HG02642 (cell line): ENCODE measurements at regions not wholly inside any gene's neighbourhood (a gene's known extent, or its start where the extent isn't known, plus 50 kb on each side); places are given as distances from the start of the nearest gene placed in this dataset.

ENCODE experiments used
- ATAC-seq: cut with Tn5 transposase; IDR thresholded peaks from one replicate; pipeline ENCODE4 v1.9.1; 2021; ENCODE audit warnings: mild to moderate bottlenecking; ENCODE audit not compliant: unreplicated experiment, poor library complexity

DNA sequence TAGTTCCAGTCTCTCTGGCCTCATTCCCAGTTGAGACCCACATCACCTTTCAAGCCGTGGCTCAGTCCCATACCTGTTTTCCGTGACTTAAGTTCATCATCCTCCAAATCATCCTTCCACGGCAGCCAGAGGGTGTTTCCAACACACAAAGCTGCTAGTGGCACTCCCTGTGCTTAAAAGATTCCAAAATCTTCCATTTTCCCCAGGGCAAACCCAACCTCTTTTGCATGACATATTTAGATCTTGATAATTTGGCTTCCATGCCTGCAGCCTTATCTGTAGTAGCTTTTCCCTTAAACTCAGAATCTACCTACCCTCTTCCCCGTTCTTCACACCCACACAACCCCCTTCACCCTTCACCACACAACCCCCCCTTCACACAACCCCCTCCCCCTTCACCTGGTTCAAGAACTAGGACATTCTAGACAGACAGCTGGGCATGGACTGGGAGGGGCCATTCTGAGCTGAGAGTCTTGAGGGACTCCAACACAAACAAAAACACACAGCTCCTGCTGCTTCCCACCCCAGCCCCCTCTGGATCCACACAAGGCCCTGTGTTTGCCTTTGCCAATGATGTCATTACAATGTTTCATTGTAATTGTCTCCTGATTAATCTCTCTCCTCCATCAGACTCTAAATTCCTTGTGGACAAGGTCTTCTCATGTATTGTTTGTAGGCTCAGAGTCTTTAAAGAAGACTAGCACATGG, 268.2 kb downstream of the SH3GL2 start:
- ATAC-seq, result no peak

DNA sequence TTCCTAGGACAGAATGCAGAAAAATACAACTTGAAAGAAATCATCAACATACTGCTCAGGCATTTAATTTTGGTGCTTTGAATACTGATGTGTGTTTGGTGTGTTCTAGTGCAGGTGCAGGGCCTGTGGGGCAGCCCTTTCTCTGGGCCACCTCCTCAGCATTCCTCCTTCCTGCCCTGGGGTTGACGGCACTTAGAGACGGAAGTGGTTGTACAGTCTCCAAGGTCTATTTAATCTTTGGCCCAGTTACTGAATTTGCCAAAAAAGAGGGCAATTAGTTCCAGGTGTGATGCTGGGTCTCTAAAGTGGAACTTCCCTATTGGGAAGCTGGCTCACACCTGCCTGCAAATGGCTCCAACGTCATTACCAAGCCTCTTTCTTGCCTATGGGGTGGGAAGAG, 269.0 kb downstream of the SH3GL2 start:
- ATAC-seq, result no peak

DNA sequence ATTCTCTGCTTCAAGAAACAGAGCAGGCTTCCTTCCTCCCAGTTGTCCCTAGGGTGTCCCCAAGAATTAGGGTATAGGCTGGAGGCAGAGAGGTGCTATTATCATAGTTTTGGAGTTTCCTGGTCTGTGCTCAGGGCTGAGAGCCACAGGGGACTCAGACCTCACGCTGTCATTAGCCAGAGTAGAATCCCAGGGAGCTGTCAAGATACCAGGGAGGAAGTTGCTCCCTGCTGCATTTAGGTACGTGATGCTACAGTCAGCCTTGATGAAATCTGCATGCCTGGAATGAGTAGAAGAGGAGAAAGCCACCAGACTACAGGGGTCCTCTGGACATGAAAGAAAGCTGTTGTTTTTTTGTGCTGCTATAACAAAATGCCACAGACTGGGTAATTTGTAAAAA, 273.2 kb downstream of the SH3GL2 start:
- no peak for ATAC-seq

DNA sequence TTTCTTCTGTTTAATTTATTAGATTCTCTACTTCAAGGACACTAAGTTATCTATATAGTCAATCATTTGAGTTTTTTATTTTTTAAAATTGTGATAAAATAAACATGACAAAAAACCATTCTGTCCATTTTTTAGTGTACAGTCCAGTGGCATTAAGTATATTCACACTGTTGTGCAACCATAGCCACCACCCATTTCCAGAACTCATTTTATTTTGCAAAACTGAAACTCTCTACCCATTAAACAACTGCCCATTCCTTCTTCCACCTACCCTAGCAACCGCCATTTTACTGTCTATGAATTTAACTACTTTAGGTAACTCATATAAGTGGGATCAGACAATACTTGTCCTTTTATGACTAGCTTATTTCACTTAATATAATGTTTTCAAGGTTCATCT, 275.6 kb downstream of the SH3GL2 start:
- no peak for ATAC-seq

DNA sequence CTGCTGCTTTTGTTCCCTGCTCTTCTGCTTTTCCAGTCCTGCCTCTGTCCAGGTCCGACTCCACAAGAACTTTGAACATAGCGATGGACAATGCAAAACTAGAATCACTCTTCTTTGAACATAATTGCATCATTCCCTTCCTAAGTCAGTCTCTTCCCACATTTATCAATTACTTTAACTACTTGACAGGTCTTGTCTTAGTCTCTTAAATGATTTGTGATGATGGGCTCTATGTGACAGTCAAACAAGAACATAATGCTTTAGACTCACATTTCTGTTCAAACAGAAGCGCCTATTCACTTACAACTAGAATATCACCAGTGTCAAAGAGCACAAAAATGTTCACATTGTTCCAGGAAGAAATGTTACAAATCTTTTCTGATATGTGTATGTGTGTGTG, 278.1 kb downstream of the SH3GL2 start:
- ATAC-seq, result no peak

DNA sequence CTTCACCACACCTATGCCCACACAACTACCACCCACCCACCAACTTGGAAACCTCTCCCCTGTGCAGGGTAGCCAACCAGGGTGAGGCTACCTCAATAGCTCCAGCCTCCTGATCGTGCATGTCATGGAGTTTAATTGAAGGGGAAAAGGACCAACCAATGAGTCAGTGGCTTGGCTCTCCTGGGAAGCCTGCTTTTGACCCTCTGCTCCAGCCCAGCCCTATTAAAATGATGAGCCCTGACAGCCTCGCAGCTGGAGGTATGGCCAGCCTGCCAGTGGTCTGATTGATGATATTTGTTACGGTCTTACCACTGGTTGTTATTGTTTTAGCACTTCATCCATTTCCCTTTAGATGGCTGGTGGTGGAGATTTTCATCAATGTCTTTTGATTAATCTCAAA, 280.4 kb downstream of the SH3GL2 start:
- ATAC-seq, result no peak

DNA sequence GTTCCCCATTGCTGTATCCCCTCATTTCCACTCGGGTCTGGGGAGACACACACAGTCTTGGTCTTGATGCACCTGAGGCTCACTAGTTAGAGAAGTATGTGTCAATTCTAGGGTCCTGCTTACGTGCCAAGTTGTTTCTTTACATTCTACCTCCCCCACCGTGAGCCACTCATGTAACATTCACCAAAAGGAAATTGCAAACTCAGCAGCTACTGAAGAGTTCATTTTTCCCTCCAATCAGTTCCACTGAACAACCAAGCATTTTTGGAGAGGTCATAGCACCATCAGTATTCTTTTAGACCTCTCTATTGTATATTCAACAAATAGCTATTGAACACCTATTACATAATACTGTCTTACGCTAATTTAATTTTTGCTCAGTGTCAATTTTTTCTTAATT, 281.1 kb downstream of the SH3GL2 start:
- ATAC-seq, result no peak

DNA sequence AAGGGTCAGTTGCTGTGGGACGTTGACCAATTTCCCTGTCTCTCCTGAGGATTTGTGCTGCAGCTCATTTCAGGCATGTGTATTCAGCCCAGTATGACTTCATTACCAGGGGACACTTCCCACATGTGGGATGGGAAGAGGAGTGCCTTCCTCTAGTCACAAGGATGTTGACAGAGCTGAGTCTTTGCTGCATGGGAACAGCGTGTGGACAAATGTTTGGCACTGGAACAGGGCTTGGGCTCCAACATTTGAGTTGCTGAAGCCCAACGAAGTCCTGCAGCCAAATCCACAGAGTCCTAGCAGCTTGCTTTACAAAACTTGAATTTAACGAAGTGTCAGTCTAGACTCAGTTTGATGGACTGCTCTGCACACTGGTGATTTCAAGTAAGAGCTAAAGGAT, 283.2 kb downstream of the SH3GL2 start:
- ATAC-seq, result no peak

DNA sequence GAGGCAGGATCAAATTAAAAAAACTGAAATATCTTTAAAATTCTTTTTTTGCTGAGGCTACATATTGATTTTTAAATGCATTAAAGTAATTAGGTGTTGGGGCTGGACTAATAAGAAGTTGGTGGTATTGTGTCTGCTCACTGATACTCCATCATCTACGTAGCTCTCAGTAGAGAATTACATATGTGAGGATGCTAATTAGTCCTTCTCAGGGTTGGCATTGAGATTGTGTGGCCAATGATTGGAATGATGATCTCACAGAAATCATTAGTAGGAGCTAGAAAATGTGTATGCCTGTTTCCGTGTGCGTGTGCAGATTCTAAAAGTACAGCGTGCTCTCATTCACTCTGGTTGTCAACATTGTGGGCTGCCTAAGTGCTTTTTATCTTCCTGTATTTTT, 283.8 kb downstream of the SH3GL2 start:
- no peak for ATAC-seq

DNA sequence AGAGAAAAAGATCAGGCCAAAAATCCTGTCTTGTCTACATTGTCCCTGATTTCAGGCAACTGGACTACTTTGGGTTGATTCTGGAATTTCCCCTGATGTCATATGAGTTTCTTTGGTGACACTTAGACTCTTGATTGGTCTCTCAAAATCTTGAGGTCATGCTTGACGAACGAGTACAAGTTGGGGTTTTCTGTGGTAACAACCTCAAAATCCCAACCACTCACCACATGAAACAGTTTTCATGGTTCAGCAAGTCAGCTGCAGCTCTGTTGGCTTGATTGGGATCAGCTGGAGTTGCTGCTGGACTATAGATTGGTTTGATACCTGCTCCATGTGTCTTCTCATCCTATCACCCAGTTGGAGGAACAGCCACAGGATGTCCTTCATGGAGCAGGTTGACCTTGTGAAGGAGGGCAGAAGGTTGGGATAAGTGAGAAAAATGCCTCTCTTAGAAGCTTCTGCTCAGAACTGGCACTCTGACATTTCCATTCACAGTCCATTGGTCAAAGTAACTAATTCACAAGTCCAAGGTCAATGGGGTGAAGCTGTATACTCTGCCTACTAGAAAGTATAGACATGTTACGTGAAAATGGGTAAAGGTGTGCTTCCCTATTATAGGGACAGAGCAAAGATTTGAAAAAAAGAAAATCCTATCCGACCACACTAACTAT, 284.5 kb downstream of the SH3GL2 start:
- ATAC-seq, result peak; percentile 89

DNA sequence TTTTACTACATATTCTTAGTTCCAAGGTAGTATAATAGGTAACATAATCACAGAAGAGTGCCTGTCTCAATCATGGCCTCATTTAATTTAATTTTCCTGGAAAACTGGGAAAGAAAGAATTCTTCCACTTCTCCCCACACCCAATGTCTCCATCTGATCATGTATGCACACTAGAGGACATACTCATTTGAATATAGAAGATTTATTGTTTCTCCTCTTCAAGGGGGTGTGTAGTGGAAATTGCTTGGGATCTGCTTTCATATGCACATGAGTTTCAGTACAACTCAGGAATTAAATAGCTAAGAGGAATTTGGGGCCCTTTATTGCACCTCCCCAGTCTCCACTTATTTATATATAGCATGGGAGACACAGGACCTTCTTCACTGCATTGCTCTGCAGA, 285.1 kb downstream of the SH3GL2 start:
- ATAC-seq, result no peak

DNA sequence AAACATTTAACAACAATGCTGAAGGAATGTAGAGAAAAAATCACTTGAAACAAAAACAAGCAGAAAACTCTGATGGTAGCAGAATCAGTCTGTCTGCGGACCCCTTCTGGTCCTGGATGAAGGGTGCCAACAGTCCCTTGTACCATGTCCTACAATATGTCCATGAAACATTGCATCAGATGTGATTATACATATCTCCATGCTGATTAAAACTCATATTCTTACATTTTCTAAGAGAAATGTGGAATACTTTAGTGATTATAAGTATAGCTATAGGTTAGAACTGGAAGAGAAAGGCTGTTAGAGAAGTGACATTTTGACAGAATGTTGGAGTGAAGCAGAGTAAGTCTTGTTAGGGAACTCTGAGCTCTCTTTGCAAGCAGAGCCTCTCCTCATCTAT, 286.1 kb downstream of the SH3GL2 start:
- no peak for ATAC-seq

DNA sequence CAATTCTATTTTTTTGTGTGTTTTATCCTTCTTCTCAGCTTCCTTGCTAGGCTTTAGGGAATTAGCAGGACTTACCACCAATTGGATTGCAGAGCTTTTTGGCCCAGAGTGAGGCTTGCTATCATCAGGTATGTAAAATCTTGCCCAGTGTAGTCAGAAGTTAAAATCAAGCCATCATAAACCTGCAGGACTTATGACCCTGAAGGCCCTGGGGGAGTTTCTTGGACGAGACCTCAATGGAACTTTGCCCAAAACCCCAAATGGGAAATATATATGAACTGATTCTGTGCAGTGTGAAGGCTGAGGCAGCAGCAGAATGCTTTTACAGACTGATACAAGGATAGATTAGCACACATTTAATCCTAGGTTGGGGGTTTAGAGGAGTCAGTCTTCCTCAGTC, 287.0 kb downstream of the SH3GL2 start:
- no peak for ATAC-seq

DNA sequence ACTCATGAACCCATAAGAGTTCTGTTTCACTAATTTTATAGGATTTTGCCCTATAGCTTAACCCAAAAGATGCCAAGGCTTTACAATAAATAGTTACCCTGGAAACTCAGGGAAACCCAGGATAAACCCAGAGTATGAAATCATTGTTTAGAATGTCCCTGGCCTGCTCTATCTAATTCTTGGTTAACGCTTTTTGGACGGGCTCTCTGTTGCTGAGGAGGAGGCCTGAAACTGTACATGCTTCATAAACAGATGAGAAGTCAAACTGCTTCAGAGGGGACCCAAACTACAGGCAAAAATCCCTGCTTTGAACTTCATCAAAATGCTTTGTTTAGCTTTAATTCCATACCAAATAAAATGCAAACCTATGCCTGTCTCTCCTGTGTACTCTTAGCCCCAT, 291.9 kb downstream of the SH3GL2 start:
- ATAC-seq, result no peak

DNA sequence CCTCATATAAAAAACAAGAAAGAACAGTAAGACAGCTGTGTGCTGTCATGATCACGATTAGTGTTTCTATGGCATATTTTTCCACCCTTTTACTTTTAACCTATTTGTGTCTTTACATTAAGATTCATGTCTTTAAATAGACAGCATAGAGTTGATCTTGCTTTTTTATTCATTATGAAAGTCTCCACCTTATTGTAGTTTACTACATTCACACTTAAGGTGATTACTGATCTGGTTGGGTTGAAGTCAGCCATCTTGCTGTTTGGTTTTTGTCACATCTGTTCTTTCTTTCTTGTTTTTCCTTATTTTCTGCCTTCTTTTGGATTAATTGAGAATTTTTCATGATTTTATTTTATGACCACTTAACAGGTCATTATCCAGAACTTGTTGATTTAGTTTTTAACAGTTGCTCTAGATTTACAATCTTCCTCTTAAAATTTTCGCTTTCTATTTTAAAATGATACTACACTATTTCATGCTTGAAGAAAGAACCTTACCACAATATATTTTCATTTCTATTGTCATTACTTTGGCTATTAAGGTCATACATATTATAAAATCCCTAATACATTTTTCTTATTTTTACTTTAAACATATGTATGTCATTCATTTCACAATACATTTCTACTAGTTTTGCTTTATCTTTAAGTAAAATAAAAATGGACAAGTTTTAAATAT, 292.5 kb downstream of the SH3GL2 start:
- no peak for ATAC-seq

DNA sequence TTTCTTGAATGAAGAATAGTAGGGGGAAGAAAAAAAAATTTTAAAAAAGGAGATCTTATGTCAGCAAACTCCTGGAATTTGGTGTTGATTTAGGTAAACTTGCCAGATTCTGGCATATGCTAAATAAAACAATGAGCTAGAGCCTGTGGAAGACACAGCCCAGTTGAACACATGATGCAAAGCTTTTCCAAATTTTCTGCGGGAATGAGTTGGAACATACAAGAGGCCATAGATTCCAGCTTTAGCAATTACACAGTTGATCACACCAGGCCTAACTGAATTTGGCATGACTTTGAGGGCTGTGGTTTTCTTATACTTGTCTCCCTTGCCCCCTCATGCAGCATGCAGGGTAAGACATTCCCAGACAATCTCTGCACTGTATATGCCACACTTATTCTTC, 297.0 kb downstream of the SH3GL2 start:
- no peak for ATAC-seq

DNA sequence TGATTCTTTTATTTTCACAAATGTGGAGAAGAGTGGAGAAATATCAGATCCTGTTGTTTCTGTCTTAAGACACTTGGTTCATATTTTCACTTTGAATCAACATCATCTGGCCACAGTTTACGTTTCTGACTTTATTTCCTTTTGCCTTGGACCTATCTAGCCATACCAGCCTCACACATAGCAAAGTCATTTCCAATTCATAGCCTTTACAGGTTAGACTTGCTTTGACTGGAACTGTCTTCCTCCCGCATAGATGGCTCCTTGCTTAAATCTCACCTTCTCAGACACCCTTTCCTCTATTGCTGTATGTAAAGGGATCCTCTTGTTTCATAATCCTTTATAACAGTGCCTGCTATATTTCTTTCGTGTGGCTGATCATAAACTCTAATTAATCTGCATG, 297.8 kb downstream of the SH3GL2 start:
- no peak for ATAC-seq

DNA sequence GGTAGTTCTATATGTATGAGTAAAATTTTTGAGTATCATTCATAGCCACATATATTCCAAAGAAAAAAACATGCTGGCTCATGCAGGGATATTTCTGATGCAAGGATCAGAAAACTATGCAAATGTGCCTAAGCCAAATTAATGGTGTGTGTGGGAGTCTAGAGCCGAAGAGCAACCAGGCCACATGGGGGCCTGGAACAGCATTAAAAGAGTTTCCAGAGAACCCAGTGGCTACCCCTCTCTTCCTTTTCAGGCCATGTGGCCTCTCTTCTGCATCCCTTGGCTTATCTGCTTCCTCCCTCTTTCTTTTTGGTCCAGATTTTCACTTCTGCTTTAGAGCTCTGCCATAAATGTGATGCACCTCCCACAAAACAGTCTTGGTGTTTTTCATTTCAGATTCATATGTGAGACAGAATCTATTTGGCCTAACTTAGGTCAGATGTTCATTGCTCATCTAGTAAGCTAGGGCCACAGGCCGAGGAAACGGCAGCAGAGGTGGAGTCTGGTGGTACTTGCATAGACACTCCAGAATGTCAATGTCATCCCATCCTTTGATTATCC, 300.0 kb downstream of the SH3GL2 start:
- no peak for ATAC-seq

DNA sequence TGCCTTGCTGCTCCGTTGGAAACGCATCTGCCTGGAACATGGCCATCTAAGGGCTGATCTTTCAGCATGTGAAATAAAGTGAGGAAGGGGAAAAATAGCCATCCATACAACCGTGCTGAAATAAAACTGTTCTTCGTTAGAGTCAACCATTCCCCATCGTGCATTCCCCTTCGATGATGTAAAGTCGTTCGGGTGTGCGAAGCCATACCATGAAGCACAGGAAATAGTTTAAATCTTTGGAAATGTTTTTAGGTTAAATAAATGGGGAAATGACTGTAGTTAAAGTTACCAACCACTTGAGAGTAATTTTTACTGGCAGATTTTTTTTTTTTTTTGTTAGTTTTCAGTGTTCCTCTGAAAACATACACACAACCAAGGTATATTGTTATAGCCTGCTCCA, 302.5 kb downstream of the SH3GL2 start:
- ATAC-seq, result no peak

DNA sequence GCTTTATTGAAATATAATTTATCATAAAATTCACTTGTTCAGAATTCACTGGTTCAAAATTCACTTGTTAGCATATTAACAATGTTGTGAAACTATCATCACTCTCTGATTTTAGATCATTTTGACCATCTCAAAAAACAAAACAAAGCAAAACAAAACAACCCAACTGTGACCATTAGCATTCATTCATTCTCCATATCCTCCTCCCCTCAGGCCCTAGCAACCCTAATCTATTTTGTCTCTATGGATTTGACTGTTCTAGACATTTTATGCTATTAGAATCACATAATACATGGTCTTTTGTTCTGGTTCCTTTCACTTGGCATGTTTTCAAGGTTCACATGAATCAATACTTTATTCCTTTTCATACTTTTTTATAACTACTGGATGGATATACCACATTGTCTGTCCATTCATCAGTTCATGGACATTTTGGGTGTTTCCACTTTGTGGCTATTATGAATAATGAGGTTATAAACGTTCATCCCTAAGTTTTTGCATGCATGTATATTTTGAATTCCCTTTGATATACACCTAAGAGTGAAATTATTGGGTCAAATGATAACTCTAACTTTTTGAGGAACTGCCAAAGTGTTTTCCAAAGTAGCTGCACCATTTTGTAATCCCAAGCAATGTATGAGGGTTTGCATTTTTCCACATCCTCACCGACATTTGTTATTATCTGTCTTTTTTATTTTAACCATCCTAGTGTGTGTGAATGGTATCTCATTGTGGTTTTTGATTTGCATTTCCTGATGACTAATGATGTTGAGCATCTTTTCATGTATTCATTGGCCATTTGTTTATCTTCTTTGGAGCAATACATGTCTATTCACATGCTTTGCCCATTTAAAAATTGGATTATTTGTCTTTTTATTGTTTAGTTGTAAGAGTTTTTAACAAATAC, 304.1 kb downstream of the SH3GL2 start:
- ATAC-seq, result no peak
